Stimulated activated naive B cell treated with anti-CD40 and anti-IgM and Interleukin-4, amounts not matched to agents 10 μg/mL and 1 μg/mL and 100 μg/mL, for 72 hours (primary cell): ENCODE measurements at regions not wholly inside any gene's neighbourhood (a gene's known extent, or its start where the extent isn't known, plus 50 kb on each side); places are given as distances from the start of the nearest gene placed in this dataset.

Experiments used
- ATAC-seq, 2 donors: fragments of 150-1000 bp; cut with Tn5 transposase; replicated peaks; 2 replicates each; pipeline ENCODE4 v1.10.0; 2021; ENCODE audit warnings: moderate library complexity in 1 of 2
- DNase-seq: peaks from one replicate; pipeline ENCODE4 v3.0.0; 2021
- H3K27ac Mint-ChIP-seq: one replicate; pipeline ENCODE4 v1.8.0; 2022; ENCODE audit warnings: mild to moderate bottlenecking, mixed read lengths
- H3K27me3 Mint-ChIP-seq, 2 donors: one replicate each; pipeline ENCODE4 v1.8.0; 2022; ENCODE audit warnings: mixed read lengths in 2 of 2
- H3K36me3 Mint-ChIP-seq, 2 donors: one replicate each; pipeline ENCODE4 v1.8.0; 2022; ENCODE audit warnings: mixed read lengths in 2 of 2, mild to moderate bottlenecking in 1 of 2
- H3K4me1 Mint-ChIP-seq, 2 donors: one replicate each; pipeline ENCODE4 v1.8.0; 2022; ENCODE audit warnings: mixed read lengths in 2 of 2, mild to moderate bottlenecking in 1 of 2
- H3K4me3 Mint-ChIP-seq, 2 donors: one replicate each; pipeline ENCODE4 v1.8.0; 2022; ENCODE audit warnings: mild to moderate bottlenecking in 2 of 2, mixed read lengths in 2 of 2, moderate library complexity in 1 of 2
- H3K9me3 Mint-ChIP-seq, 2 donors: one replicate each; pipeline ENCODE4 v1.8.0; 2022; ENCODE audit warnings: mixed read lengths in 2 of 2, mild to moderate bottlenecking in 1 of 2

DNA sequence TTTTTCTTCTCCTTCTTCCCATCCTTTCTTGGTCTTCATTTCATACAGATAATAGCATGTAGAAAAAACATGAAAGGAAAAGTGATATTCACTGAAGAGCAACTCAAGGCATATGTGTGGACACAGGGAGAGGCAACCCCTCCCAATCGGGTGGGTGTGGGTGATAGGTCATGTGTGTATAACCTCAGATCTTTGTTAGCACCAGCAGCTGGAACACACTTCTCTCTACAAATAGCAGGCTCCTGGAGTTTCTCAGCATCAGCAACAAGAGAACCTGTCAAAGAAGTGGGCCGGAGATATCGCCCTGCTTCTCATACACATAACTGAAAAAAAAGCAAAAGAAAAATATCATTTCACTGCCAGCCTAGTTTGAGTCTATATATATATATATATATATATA, 426.4 kb downstream of the DTWD2 start:
- no peak overlapping the region for H3K4me3 Mint-ChIP-seq
- no peak overlapping the region for H3K27ac Mint-ChIP-seq
- H3K4me1 Mint-ChIP-seq: no peaks in the 10 kb centered on the region
- DNase-seq (no peak), ATAC-seq (no peak)
- H3K9me3 Mint-ChIP-seq: no peaks in the 10 kb centered on the region
- H3K27me3 Mint-ChIP-seq: no peaks in the 10 kb centered on the region
- H3K36me3 Mint-ChIP-seq: no peaks in the 10 kb centered on the region

GRCh38 chr5:118561235-118561634, 427.1 kb downstream of the DTWD2 start:
- ATAC-seq (no peak), DNase-seq (no peak)
- Mint-ChIP-seq H3K27me3 (no peaks in the 10 kb centered on the region), H3K36me3 (no peaks in the 10 kb centered on the region), H3K4me1 (no peaks in the 10 kb centered on the region), H3K9me3 (no peaks in the 10 kb centered on the region), H3K4me3 (no peak overlapping the region), H3K27ac (no peak overlapping the region)

GRCh38 chr5:118558871-118559270, 429.5 kb downstream of the DTWD2 start:
- Mint-ChIP-seq H3K27ac (no peak overlapping the region), H3K4me1 (no peaks in the 10 kb centered on the region), H3K27me3 (no peaks in the 10 kb centered on the region), H3K36me3 (no peaks in the 10 kb centered on the region), H3K9me3 (no peaks in the 10 kb centered on the region), H3K4me3 (no peak overlapping the region)
- ATAC-seq: no peak
- DNase-seq: no peak

DNA sequence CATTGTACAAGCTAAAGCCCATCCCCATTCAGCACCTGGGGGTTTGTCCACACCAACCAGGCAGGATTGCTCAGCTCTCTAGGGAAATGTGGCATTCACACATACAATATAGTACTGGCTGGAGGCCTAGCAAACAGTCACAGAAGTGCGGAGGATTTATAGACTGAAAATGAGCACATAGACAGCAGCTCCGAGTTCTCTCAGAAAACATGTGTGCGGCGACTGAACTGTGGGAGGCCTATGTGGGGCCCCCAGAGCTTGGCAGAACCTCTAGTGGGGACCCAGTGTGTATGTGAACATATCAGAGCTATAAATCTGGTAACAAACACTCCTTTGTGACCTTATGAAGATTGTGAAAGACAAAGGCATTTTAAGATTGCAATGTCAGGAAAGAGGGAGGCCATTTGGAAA, 431.1 kb downstream of the DTWD2 start:
- DNase-seq (no peak), ATAC-seq (no peak)
- H3K4me3 Mint-ChIP-seq: no peak overlapping the region
- no peaks in the 10 kb centered on the region for H3K4me1 Mint-ChIP-seq
- H3K9me3 Mint-ChIP-seq: no peaks in the 10 kb centered on the region
- no peaks in the 10 kb centered on the region for H3K27me3 Mint-ChIP-seq
- no peak overlapping the region for H3K27ac Mint-ChIP-seq
- no peaks in the 10 kb centered on the region for H3K36me3 Mint-ChIP-seq

DNA sequence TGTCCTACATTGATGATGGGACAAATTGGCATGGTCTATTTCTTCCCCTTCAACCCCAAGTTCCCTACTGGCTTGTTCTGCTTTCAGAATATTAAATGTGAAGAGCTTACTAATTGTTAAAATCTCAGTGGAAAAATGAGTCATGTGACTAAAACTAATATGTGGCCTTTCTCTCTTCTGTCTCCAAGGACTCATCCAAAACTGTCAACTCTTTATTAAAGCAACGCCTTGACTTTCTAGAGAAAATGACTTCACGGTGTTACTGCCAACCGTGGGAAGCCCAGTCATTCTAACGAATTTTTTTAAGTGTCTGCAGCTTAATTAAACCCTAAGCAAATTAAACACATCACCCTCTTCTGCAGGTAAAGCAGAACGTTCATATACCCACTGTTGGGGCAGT, 431.6 kb downstream of the DTWD2 start:
- no peak overlapping the region for H3K27ac Mint-ChIP-seq
- no peaks in the 10 kb centered on the region for H3K4me1 Mint-ChIP-seq
- DNase-seq (no peak), ATAC-seq (no peak)
- no peak overlapping the region for H3K4me3 Mint-ChIP-seq
- H3K36me3 Mint-ChIP-seq: no peaks in the 10 kb centered on the region
- no peaks in the 10 kb centered on the region for H3K9me3 Mint-ChIP-seq
- H3K27me3 Mint-ChIP-seq: no peaks in the 10 kb centered on the region

DNA sequence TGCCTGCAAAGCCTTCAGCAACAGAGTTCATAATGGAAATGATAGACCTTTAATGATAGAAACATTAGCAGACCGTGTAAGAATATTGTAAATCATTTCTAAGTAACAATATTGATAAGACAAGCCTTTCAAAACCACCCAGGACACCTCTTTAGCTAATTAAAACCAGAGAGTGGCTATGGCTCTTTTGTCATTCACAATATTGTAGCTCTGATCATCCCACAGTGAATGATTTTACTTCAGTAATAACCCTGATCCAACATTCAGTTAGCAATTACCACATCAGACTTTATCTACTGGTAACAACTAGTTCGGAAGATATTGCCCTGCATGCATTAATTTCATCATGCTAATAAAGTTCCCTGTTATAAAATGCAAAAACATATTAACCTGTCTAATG, 432.6 kb downstream of the DTWD2 start:
- ATAC-seq: no peak
- H3K4me1 Mint-ChIP-seq: no peaks in the 10 kb centered on the region
- DNase-seq: no peak
- no peak overlapping the region for H3K27ac Mint-ChIP-seq
- no peaks in the 10 kb centered on the region for H3K9me3 Mint-ChIP-seq
- no peak overlapping the region for H3K4me3 Mint-ChIP-seq
- no peaks in the 10 kb centered on the region for H3K27me3 Mint-ChIP-seq
- H3K36me3 Mint-ChIP-seq: no peaks in the 10 kb centered on the region

- Mint-ChIP-seq H3K36me3 (no peaks in the 10 kb centered on the region), H3K4me1 (no peaks in the 10 kb centered on the region), H3K27ac (no peak overlapping the region), H3K9me3 (no peaks in the 10 kb centered on the region), H3K27me3 (peaks cover 0 to 4% of the 10 kb centered on the region in 2 donors), H3K4me3 (no peak overlapping the region)
- no peak for DNase-seq
- ATAC-seq: no peak
Measured at GRCh38 chr5:118554981-118555380, 433.4 kb downstream of the DTWD2 start.

DNA sequence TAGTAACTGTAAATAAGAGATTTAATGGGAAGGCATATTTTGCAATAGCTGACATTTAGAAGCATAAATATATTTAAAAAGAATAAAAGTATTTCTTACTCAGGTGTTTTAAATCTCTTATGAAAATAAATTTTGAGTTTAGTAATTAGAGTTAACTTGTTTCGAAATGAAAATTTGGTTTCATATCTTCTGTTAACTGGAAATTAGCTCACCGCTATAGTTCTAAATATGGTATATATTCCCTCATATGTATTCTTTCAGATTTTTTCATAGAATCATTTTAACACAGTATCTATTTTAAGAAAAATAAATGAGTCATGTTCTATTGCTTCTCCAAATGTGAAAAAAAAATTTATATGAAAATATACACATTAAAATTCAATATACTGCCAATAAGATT, 434.1 kb downstream of the DTWD2 start:
- Mint-ChIP-seq H3K4me3 (no peak overlapping the region), H3K9me3 (no peaks in the 10 kb centered on the region), H3K4me1 (no peaks in the 10 kb centered on the region), H3K27me3 (peaks cover 0 to 4% of the 10 kb centered on the region in 2 donors), H3K27ac (no peak overlapping the region), H3K36me3 (no peaks in the 10 kb centered on the region)
- ATAC-seq (no peak), DNase-seq (no peak)

GRCh38 chr5:118553662-118554061, 434.7 kb downstream of the DTWD2 start:
- no peak for ATAC-seq
- no peak overlapping the region for H3K4me3 Mint-ChIP-seq
- H3K27me3 Mint-ChIP-seq: peaks cover 0 to 4% of the 10 kb centered on the region in 2 donors
- DNase-seq: no peak
- H3K9me3 Mint-ChIP-seq: no peaks in the 10 kb centered on the region
- no peaks in the 10 kb centered on the region for H3K36me3 Mint-ChIP-seq
- H3K4me1 Mint-ChIP-seq: no peaks in the 10 kb centered on the region
- H3K27ac Mint-ChIP-seq: no peak overlapping the region

GRCh38 chr5:118552731-118553360, 435.5 kb downstream of the DTWD2 start:
- no peak for ATAC-seq
- Mint-ChIP-seq H3K36me3 (no peaks in the 10 kb centered on the region), H3K4me3 (no peak overlapping the region), H3K27me3 (peaks cover 0 to 4% of the 10 kb centered on the region in 2 donors), H3K9me3 (no peaks in the 10 kb centered on the region), H3K27ac (no peak overlapping the region), H3K4me1 (no peaks in the 10 kb centered on the region)
- DNase-seq: no peak

GRCh38 chr5:118552146-118552545, 436.2 kb downstream of the DTWD2 start:
- H3K27me3 Mint-ChIP-seq: peaks cover 0 to 4% of the 10 kb centered on the region in 2 donors
- H3K4me1 Mint-ChIP-seq: no peaks in the 10 kb centered on the region
- no peaks in the 10 kb centered on the region for H3K36me3 Mint-ChIP-seq
- no peak for DNase-seq
- no peak overlapping the region for H3K4me3 Mint-ChIP-seq
- no peaks in the 10 kb centered on the region for H3K9me3 Mint-ChIP-seq
- no peak for ATAC-seq
- H3K27ac Mint-ChIP-seq: no peak overlapping the region

- no peak for ATAC-seq
- Mint-ChIP-seq H3K27me3 (peaks cover 0 to 4% of the 10 kb centered on the region in 2 donors), H3K4me3 (no peak overlapping the region), H3K36me3 (no peaks in the 10 kb centered on the region), H3K4me1 (no peaks in the 10 kb centered on the region), H3K9me3 (no peaks in the 10 kb centered on the region), H3K27ac (no peak overlapping the region)
- DNase-seq: no peak
Measured at GRCh38 chr5:118551716-118552115, 436.6 kb downstream of the DTWD2 start.

GRCh38 chr5:118551031-118551430, 437.3 kb downstream of the DTWD2 start:
- Mint-ChIP-seq H3K4me1 (no peaks in the 10 kb centered on the region), H3K4me3 (no peak overlapping the region), H3K9me3 (no peaks in the 10 kb centered on the region), H3K36me3 (no peaks in the 10 kb centered on the region), H3K27ac (no peak overlapping the region), H3K27me3 (peaks cover 0 to 4% of the 10 kb centered on the region in 2 donors)
- no peak for ATAC-seq
- DNase-seq: no peak

DNA sequence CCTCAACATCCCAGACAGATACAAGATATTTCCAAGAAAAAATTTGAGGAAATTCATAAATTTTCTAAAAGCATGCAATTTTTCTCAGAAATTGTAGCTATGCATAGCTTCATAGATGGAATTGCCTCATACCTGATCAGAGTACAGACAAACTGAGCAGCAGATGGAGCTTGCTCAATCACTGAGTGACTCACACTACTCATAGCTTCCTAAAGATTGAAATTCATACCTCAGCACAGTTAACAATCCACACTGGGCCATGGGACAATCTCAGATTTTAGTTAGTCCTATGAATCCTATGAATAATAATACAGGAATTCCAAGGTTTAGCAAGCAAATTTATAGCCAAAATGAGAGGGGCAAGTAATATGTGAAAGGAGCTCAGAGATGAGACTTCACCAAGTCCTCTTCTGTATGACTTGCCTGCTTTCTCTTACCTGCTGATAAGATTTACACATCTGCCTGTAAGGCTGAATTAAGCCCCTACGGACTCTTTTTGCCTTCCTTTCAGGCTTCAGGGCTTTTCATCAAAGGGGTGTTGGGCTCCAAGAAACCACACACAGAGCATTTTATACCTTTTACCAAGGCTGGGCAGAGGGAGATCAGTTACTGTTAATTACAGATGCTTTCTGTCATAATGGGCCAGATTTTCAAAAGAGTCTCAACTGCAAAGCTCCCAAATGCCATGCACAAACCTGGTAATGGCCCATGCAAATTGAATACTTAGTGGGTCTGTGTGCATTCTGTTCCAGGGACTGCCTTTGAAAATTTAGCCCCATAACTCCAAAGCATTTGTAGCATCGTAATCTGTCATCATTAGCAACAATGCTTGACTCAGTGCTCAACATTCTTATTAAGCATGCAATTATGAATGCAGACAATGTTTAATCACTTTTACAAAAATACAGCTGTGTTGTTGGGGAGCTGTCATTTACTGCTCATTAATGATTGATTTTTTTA, 439.3 kb downstream of the DTWD2 start:
- Mint-ChIP-seq H3K27me3 (peaks cover 0 to 4% of the 10 kb centered on the region in 2 donors), H3K27ac (no peak overlapping the region), H3K4me3 (no peak overlapping the region), H3K9me3 (no peaks in the 10 kb centered on the region), H3K36me3 (no peaks in the 10 kb centered on the region), H3K4me1 (no peaks in the 10 kb centered on the region)
- no peak for ATAC-seq
- DNase-seq: no peak

DNA sequence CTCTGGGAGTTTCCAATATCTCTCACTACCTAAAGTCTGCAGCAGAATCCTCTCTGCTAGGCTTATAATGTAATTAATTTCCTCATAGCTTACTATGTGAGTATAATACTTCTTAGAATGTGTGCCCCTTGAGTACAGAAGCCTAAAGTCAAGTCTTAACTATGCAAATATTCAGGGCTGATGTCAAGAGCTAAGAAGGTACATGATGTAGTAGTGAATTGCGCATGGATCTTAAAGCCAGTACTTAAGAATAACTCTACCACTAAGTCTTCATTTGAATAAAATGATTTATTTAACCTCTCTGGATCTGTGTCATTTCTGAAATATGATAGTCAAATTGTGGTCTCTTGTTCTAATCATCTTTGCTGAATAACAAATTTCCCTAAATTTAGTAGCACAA, 442.9 kb downstream of the DTWD2 start:
- DNase-seq (no peak), ATAC-seq (no peak)
- Mint-ChIP-seq H3K4me1 (no peaks in the 10 kb centered on the region), H3K27ac (no peak overlapping the region), H3K9me3 (no peaks in the 10 kb centered on the region), H3K36me3 (no peaks in the 10 kb centered on the region), H3K27me3 (peaks cover 0 to 3% of the 10 kb centered on the region in 2 donors), H3K4me3 (no peak overlapping the region)
